LNCAP (cell line): ENCODE measurements at regions not wholly inside any gene's neighbourhood (a gene's known extent, or its start where the extent isn't known, plus 50 kb on each side); places are given as distances from the start of the nearest gene placed in this dataset.

Source experiments
- CTCF ChIP-seq: fragments of 450-650 bp; IDR thresholded peaks from 2 replicates; pipeline ENCODE4 v1.5.1; 2017; ENCODE audit warnings: mild to moderate bottlenecking

- TF ChIP-seq CTCF, result no peak
Measured at GRCh38 chr5:110099572-110099971, 409.8 kb downstream of the MAN2A1 start.

GRCh38 chr5:110103081-110103480, 413.4 kb downstream of the MAN2A1 start:
- TF ChIP-seq CTCF, result no peak

- TF ChIP-seq CTCF, result no peak
Measured at GRCh38 chr5:110104060-110104725, 414.5 kb downstream of the MAN2A1 start.

GRCh38 chr5:110104726-110105669, 415.3 kb downstream of the MAN2A1 start:
- no peak for TF ChIP-seq CTCF

GRCh38 chr5:110105692-110106091, 416.0 kb downstream of the MAN2A1 start:
- TF ChIP-seq CTCF, result no peak

- TF ChIP-seq CTCF, result no peak
Measured at GRCh38 chr5:110106750-110107149, 417.0 kb downstream of the MAN2A1 start.

- no peak for TF ChIP-seq CTCF
Measured at GRCh38 chr5:110108520-110108919, 418.8 kb downstream of the MAN2A1 start.
